NCI-H69 (cell line): ENCODE measurements at regions not wholly inside any gene's neighbourhood (a gene's known extent, or its start where the extent isn't known, plus 50 kb on each side); places are given as distances from the start of the nearest gene placed in this dataset.

Source experiments
- DNase-seq: peaks from one replicate; lab custom pipeline; 2025; lab: John Stamatoyannopoulos, UW

- no peak for DNase-seq
These were observed 51.0 kb upstream of the F3 start for GRCh38 chr1:94592571-94592920.

- no peak for DNase-seq
These were observed 50.4 kb upstream of the F3 start for GRCh38 chr1:94591823-94592570.
